SK-N-SH (cell line): ENCODE measurements at regions not wholly inside any gene's neighbourhood (a gene's known extent, or its start where the extent isn't known, plus 50 kb on each side); places are given as distances from the start of the nearest gene placed in this dataset.

Source experiments
- CTCF ChIA-PET: fragments of 300-600, 350-600 bp; formaldehyde crosslinking; extraction: SDS; loops from one replicate; lab custom pipeline; 2021; lab: Yijun Ruan, JAX
- POLR2A ChIA-PET: fragments of 350-600 bp; sonication (Branson Sonifier 250); formaldehyde crosslinking; extraction: SDS; loops from one replicate; lab custom pipeline; 2020; ENCODE audit warnings: antibody characterized with exemption, inconsistent platforms; lab: Yijun Ruan, JAX
- DNase-seq: peaks from one replicate; pipeline ENCODE4 v3.0.0; 2012
- H2AFZ ChIP-seq: fragments of 200-600 bp; sonication (generic); 2 replicates; pipeline ENCODE4 v1.8.1; 2016; ENCODE audit warnings: antibody characterized with exemption, mild to moderate bottlenecking, low read depth
- H3F3A ChIP-seq: fragments of 200-600 bp; sonication (generic); replicated peaks from 2 replicates; pipeline ENCODE3; 2016; ENCODE audit warnings: antibody characterized with exemption, mild to moderate bottlenecking; ENCODE audit not compliant: insufficient read depth
- H3K27ac ChIP-seq, 2 experiments: fragments of 200-500 bp in 1 of 2; fragments of 200-600 bp in 1 of 2; sonication (Bioruptor generic) in 1 of 2; sonication (generic), shearing (Covaris generic) in 1 of 2; 2 replicates each; pipeline versions ENCODE4 v1.5.1 to v1.6.1; 2014 to 2016; ENCODE audit warnings: low read depth in 2 of 2, inconsistent platforms in 1 of 2, low read length in 1 of 2, mild to moderate bottlenecking in 1 of 2, mixed read lengths in 1 of 2
- H3K27me3 ChIP-seq: fragments of 200-600 bp; sonication (generic), shearing (Covaris generic); 2 replicates; pipeline ENCODE4 v1.6.1; 2016; ENCODE audit warnings: mixed run types; ENCODE audit not compliant: insufficient read depth
- H3K36me3 ChIP-seq, 2 experiments: fragments of 200-500 bp in 1 of 2; fragments of 200-600 bp in 1 of 2; sonication (Bioruptor generic) in 1 of 2; sonication (generic) in 1 of 2; replicated peaks in 1 of 2; 2 replicates each; pipeline versions ENCODE3 to v1.5.1; 2014 to 2016; ENCODE audit warnings: low read length in 1 of 2, mild to moderate bottlenecking in 1 of 2; ENCODE audit not compliant: insufficient read depth in 2 of 2, control insufficient read depth in 1 of 2
- H3K4me1 ChIP-seq, 2 experiments: fragments of 200-500 bp in 1 of 2; fragments of 200-600 bp in 1 of 2; sonication (Bioruptor generic) in 1 of 2; sonication (generic), shearing (Covaris generic) in 1 of 2; 2 replicates each; pipeline versions ENCODE4 v1.5.1 to v1.6.1; 2014 to 2016; ENCODE audit warnings: low read depth in 1 of 2, low read length in 1 of 2, mixed run types in 1 of 2; ENCODE audit not compliant: insufficient read depth in 2 of 2, control insufficient read depth in 1 of 2
- H3K4me2 ChIP-seq: fragments of 200-600 bp; sonication (generic), shearing (Covaris generic); 2 replicates; pipeline ENCODE4 v1.6.1; 2017; ENCODE audit warnings: mixed run types
- H3K4me3 ChIP-seq, 2 experiments: fragments of 200-500 bp in 1 of 2; fragments of 200-600 bp in 1 of 2; sonication (Bioruptor generic) in 1 of 2; sonication (generic), shearing (Covaris generic) in 1 of 2; 2 replicates each; pipeline versions ENCODE4 v1.5.1 to v1.8.1; 2014 to 2016; ENCODE audit warnings: low read depth in 2 of 2, inconsistent platforms in 1 of 2, low read length in 1 of 2, mild to moderate bottlenecking in 1 of 2, mixed read lengths in 1 of 2, moderate library complexity in 1 of 2
- H3K79me2 ChIP-seq: fragments of 200-600 bp; sonication (generic); 2 replicates; pipeline ENCODE4 v1.8.1; 2017; ENCODE audit warnings: mild to moderate bottlenecking; ENCODE audit not compliant: insufficient read depth
- H3K9ac ChIP-seq: fragments of 200-600 bp; sonication (generic); 2 replicates; pipeline ENCODE4 v1.6.1; 2017; ENCODE audit warnings: mixed run types
- H3K9me2 ChIP-seq: fragments of 200-600 bp; sonication (generic); 2 replicates; pipeline ENCODE4 v1.6.1; 2017; ENCODE audit warnings: mixed run types
- H3K9me3 ChIP-seq: fragments of 200-600 bp; sonication (generic); 2 replicates; pipeline ENCODE4 v1.6.1; 2017; ENCODE audit warnings: mixed run types, mild to moderate bottlenecking, moderate library complexity
- H4K20me1 ChIP-seq: fragments of 200-600 bp; sonication (generic); 2 replicates; pipeline ENCODE4 v1.6.1; 2017; ENCODE audit warnings: mild to moderate bottlenecking, mixed run types; ENCODE audit not compliant: insufficient read depth
- EP300 ChIP-seq, 2 experiments: IDR thresholded peaks; 2 replicates each; pipeline versions ENCODE4 v1.4.0 to v1.6.1; 2012; ENCODE audit warnings: borderline replicate concordance in 1 of 2, low read depth in 1 of 2, low read length in 1 of 2
- EZH2phosphoT487 ChIP-seq: fragments of 200-600 bp; sonication (generic); IDR thresholded peaks from 2 replicates; pipeline ENCODE4 v1.6.1; 2017; ENCODE audit warnings: low read depth, mixed run types, mild to moderate bottlenecking, antibody characterized with exemption, moderate library complexity, borderline replicate concordance
- FOSL2 ChIP-seq: IDR thresholded peaks from 2 replicates; pipeline ENCODE4 v1.4.0; 2012; ENCODE audit warnings: low read depth, mild to moderate bottlenecking, moderate library complexity, borderline replicate concordance
- FOXM1 ChIP-seq: IDR thresholded peaks from 2 replicates; pipeline ENCODE4 v1.4.0; 2012; ENCODE audit warnings: low read depth, mild to moderate bottlenecking
- IRF3 ChIP-seq: fragments of 150-350 bp; IDR thresholded peaks from 2 replicates; pipeline ENCODE4 v1.6.1; 2016; ENCODE audit warnings: mild to moderate bottlenecking, low read depth, low read length
- JUND ChIP-seq: IDR thresholded peaks from 2 replicates; pipeline ENCODE4 v1.4.0; 2012
- MXI1 ChIP-seq: IDR thresholded peaks from 2 replicates; pipeline ENCODE4 v1.6.1; 2012; ENCODE audit warnings: mild to moderate bottlenecking, low read depth, low read length, improper control_type of control experiment
- PBX3 ChIP-seq: IDR thresholded peaks from 2 replicates; pipeline ENCODE4; 2012
- POLR2AphosphoS5 ChIP-seq: IDR thresholded peaks from 2 replicates; pipeline ENCODE4 v1.6.1; 2012; ENCODE audit warnings: low read depth, low read length
- RAD21 ChIP-seq: IDR thresholded peaks from 2 replicates; pipeline ENCODE4 v1.6.1; 2012; ENCODE audit warnings: mild to moderate bottlenecking, low read length
- RCOR1 ChIP-seq: fragments of 150-350 bp; IDR thresholded peaks from 2 replicates; pipeline ENCODE4 v1.6.1; 2017; ENCODE audit warnings: antibody characterized with exemption, low read length
- SIN3A ChIP-seq: IDR thresholded peaks from 2 replicates; pipeline ENCODE4 v1.6.1; 2012; ENCODE audit warnings: low read depth, mild to moderate bottlenecking, low read length, moderate library complexity, borderline replicate concordance
- TAF1 ChIP-seq: IDR thresholded peaks from 2 replicates; pipeline ENCODE4 v1.6.1; 2012; ENCODE audit warnings: low read depth, mild to moderate bottlenecking, low read length, moderate library complexity, borderline replicate concordance
- TCF12 ChIP-seq: IDR thresholded peaks from 2 replicates; pipeline ENCODE4 v1.4.0; 2012
- ZBTB33 ChIP-seq: IDR thresholded peaks from 2 replicates; pipeline ENCODE4 v1.4.0; 2012; ENCODE audit warnings: low read depth, borderline replicate concordance
- WGBS: methylation state at CpG from one replicate; pipeline ENCODE4 v1.1.6; 2017; ENCODE audit warnings: low lambda C conversion rate; 5-methylcytosine and 5-hydroxymethylcytosine counted together
- TF ChIP-seq, protein P1 (sequence below): IDR thresholded peaks from 2 replicates; pipeline ENCODE4 v1.6.1; 2012; ENCODE audit warnings: mild to moderate bottlenecking, low read depth, low read length, moderate library complexity
- TF ChIP-seq, protein P2 (sequence below): IDR thresholded peaks from 2 replicates; pipeline ENCODE4 v1.4.0; 2012; ENCODE audit warnings: low read depth
- TF ChIP-seq, protein P3 (sequence below): fragments of 200-600 bp; sonication (generic); IDR thresholded peaks from 2 replicates; pipeline ENCODE4 v1.6.1; 2017; ENCODE audit warnings: antibody characterized with exemption, mild to moderate bottlenecking, moderate library complexity

GRCh38 chr6:159441704-159441981 is 251.4 kb downstream of the SOD2 start:
- POLR2A ChIA-PET = no interaction called here

More at GRCh38 chr6:159441704-159441981, 251.4 kb downstream of the SOD2 start:
- no peaks in the 10 kb centered on the region for H3K79me2 ChIP-seq
- H3K4me2 ChIP-seq = no peak overlapping the region
- H3K27me3 ChIP-seq = peaks cover 30% of the 10 kb centered on the region
- 4% methylated on average over 5 of the region's 6 CpGs for WGBS
- H3K27ac ChIP-seq = no peak overlapping the region
- H3K9me3 ChIP-seq = no peaks in the 10 kb centered on the region
- no peaks in the 10 kb centered on the region for H3K4me1 ChIP-seq
- CTCF ChIA-PET = no interaction called here
- no peaks in the 10 kb centered on the region for H3K9me2 ChIP-seq
- H3K4me3 ChIP-seq = no peak overlapping the region
- H3F3A ChIP-seq = no peaks in the 10 kb centered on the region
- no peaks in the 10 kb centered on the region for H3K36me3 ChIP-seq
- no peak for DNase-seq
- no peaks in the 10 kb centered on the region for H4K20me1 ChIP-seq
- H3K9ac ChIP-seq = no peak overlapping the region
- no peak overlapping the region for H2AFZ ChIP-seq
- no peak for TF ChIP-seq PBX3
- TF ChIP-seq FOSL2 = no peak
- no peak for TF ChIP-seq FOXM1
- TF ChIP-seq EP300 (IDR thresholded peaks at IDR 0.05; ENCODE audit: borderline replicate concordance in 1 of 2, low read depth in 1 of 2, low read length in 1 of 2) = no peak
- TF ChIP-seq RAD21 = no peak
- TF ChIP-seq MXI1 = no peak
- no peak for TF ChIP-seq TAF1
- TF ChIP-seq IRF3 = no peak
- no peak for TF ChIP-seq JUND
- TF ChIP-seq, protein P1, sequence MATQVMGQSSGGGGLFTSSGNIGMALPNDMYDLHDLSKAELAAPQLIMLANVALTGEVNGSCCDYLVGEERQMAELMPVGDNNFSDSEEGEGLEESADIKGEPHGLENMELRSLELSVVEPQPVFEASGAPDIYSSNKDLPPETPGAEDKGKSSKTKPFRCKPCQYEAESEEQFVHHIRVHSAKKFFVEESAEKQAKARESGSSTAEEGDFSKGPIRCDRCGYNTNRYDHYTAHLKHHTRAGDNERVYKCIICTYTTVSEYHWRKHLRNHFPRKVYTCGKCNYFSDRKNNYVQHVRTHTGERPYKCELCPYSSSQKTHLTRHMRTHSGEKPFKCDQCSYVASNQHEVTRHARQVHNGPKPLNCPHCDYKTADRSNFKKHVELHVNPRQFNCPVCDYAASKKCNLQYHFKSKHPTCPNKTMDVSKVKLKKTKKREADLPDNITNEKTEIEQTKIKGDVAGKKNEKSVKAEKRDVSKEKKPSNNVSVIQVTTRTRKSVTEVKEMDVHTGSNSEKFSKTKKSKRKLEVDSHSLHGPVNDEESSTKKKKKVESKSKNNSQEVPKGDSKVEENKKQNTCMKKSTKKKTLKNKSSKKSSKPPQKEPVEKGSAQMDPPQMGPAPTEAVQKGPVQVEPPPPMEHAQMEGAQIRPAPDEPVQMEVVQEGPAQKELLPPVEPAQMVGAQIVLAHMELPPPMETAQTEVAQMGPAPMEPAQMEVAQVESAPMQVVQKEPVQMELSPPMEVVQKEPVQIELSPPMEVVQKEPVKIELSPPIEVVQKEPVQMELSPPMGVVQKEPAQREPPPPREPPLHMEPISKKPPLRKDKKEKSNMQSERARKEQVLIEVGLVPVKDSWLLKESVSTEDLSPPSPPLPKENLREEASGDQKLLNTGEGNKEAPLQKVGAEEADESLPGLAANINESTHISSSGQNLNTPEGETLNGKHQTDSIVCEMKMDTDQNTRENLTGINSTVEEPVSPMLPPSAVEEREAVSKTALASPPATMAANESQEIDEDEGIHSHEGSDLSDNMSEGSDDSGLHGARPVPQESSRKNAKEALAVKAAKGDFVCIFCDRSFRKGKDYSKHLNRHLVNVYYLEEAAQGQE = no peak
- no peak for TF ChIP-seq ZBTB33
- TF ChIP-seq TCF12 = no peak
- TF ChIP-seq POLR2AphosphoS5 = no peak
- no peak for TF ChIP-seq RCOR1
- TF ChIP-seq, protein P2, sequence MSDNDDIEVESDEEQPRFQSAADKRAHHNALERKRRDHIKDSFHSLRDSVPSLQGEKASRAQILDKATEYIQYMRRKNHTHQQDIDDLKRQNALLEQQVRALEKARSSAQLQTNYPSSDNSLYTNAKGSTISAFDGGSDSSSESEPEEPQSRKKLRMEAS = no peak
- no peak for TF ChIP-seq EZH2phosphoT487
- no peak for TF ChIP-seq SIN3A
- TF ChIP-seq, protein P3, sequence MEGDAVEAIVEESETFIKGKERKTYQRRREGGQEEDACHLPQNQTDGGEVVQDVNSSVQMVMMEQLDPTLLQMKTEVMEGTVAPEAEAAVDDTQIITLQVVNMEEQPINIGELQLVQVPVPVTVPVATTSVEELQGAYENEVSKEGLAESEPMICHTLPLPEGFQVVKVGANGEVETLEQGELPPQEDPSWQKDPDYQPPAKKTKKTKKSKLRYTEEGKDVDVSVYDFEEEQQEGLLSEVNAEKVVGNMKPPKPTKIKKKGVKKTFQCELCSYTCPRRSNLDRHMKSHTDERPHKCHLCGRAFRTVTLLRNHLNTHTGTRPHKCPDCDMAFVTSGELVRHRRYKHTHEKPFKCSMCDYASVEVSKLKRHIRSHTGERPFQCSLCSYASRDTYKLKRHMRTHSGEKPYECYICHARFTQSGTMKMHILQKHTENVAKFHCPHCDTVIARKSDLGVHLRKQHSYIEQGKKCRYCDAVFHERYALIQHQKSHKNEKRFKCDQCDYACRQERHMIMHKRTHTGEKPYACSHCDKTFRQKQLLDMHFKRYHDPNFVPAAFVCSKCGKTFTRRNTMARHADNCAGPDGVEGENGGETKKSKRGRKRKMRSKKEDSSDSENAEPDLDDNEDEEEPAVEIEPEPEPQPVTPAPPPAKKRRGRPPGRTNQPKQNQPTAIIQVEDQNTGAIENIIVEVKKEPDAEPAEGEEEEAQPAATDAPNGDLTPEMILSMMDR = no peak
